ENCODE measurements at regions not wholly inside any gene's neighbourhood (a gene's known extent, or its start where the extent isn't known, plus 50 kb on each side); places are given as distances from the start of the nearest gene placed in this dataset.

DNA sequence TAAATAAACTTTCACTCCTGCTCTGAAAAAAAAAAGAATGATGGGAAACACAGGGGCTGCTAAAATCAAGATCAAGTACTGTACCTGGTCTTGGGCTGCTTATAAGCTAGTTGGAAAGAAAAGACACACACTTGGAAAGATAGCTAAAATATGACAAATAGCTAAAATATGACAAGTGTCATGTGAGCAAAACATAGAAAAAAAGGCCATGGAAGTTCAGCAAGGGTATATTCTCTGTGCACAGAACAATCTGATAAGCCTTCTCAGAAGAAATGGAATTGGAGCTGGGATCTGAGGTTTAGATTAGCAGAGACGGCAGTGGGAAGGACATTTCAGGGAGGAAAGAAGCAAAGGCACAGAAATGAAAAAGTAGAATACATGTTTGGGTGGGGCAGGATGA, 126.2 kb upstream of the PMCH start:
- no peaks in the 10 kb centered on the region for H3K36me3 ChIP-seq (ENCODE audit: control insufficient read depth in 2 of 4, insufficient read depth in 4 of 4, low read length in 3 of 4)
- FAIRE-seq = no peak
- H4K5ac ChIP-seq (ENCODE audit: insufficient read length, low read depth, low read length) = no peak overlapping the region
- CTCF ChIA-PET (ENCODE audit: partially characterized antibody) = interaction anchor here (1.0 kb wide), 1 partner anchor 10 kb away, joined by 4 read pairs; no protein-coding TSS in a partner anchor
- H3K4me2 ChIP-seq (ENCODE audit: insufficient read depth in 1 of 2, low read depth in 2 of 2, low read length in 2 of 2) = no peak overlapping the region
- no peaks in the 10 kb centered on the region for H3K79me1 ChIP-seq (ENCODE audit: low read depth, low read length)
- no peak overlapping the region for H3K27ac ChIP-seq (ENCODE audit: low read depth, low read length)
- H3K4me1 ChIP-seq (replicated peaks in 1 of 4; ENCODE audit: control insufficient read depth in 3 of 4, insufficient read depth in 4 of 4, low read length in 3 of 4) = peaks cover 0 to 2% (median 0%) of the 10 kb centered on the region in 4 experiments; a peak in 1 of 7 replicates
- no peak for DNase-seq (ENCODE audit: low read depth in 1 of 2, low spot score in 2 of 2)
- H3K23ac ChIP-seq (ENCODE audit: insufficient read length) = no peak overlapping the region
- no peak overlapping the region for H3K9ac ChIP-seq (replicated peaks in 1 of 4; ENCODE audit: extremely low read depth in 1 of 4, low read depth in 3 of 4, low read length in 3 of 4)
- no peak overlapping the region for H3K4me3 ChIP-seq (ENCODE audit: extremely low read depth in 1 of 4, insufficient read depth in 2 of 4, low read depth in 3 of 4, low read length in 4 of 4)
- no peak overlapping the region for H2BK15ac ChIP-seq (ENCODE audit: low read length)
- H3K23me2 ChIP-seq (ENCODE audit: low read depth, low read length) = no peaks in the 10 kb centered on the region
- H3K14ac ChIP-seq (ENCODE audit: insufficient read length) = no peak overlapping the region
- no peak overlapping the region for H2BK12ac ChIP-seq (ENCODE audit: low read depth, low read length)
- no peak overlapping the region for H3K56ac ChIP-seq (replicated peaks; ENCODE audit: insufficient read length, low read depth, low read length)
- H3K79me2 ChIP-seq (ENCODE audit: control insufficient read depth in 1 of 2, insufficient read depth in 2 of 2, low read length in 2 of 2) = no peaks in the 10 kb centered on the region
- no peak overlapping the region for H4K8ac ChIP-seq (ENCODE audit: extremely low read depth, insufficient read depth, low read length)
- H2AK5ac ChIP-seq (ENCODE audit: low read depth, low read length) = no peak overlapping the region
- H4K91ac ChIP-seq (replicated peaks; ENCODE audit: insufficient read length, low read length) = no peak overlapping the region
- H2BK20ac ChIP-seq (ENCODE audit: low read length) = no peak overlapping the region
- no peak overlapping the region for H3K18ac ChIP-seq (ENCODE audit: extremely low read depth, low read length)
- POLR2A ChIA-PET (ENCODE audit: partially characterized antibody) = no interaction called here
- no peak overlapping the region for H2BK120ac ChIP-seq (replicated peaks; ENCODE audit: low read depth, low read length)
- H3K27me3 ChIP-seq (replicated peaks in 1 of 4; ENCODE audit: control insufficient read depth in 3 of 4, extremely low read depth in 1 of 4, insufficient read depth in 3 of 4, low read length in 3 of 4) = no peaks in the 10 kb centered on the region
- H3K9me3 ChIP-seq (ENCODE audit: insufficient read depth in 2 of 2, low read depth in 1 of 2, low read length in 1 of 2) = 0 out of 4 replicates have a peak, but pooled peaks cover 0 to 2% of the 10 kb centered on the region in 2 experiments
- H2AFZ ChIP-seq (ENCODE audit: low read length) = no peak overlapping the region
- 94% methylated on average over 1 of the region's 1 CpG; no CpG with 5 or more reads in 1 of the 2 experiments for WGBS, 2 experiments (ENCODE audit: extremely low coverage in 1 of 2, insufficient coverage in 1 of 2, insufficient read length in 1 of 2, insufficient replicate concordance in 2 of 2, low coverage in 1 of 2, low lambda C conversion rate in 2 of 2, missing lambda C conversion rate in 1 of 2)
- H2BK5ac ChIP-seq (ENCODE audit: low read depth, low read length) = no peak overlapping the region
- no peak overlapping the region for H3K4ac ChIP-seq (replicated peaks; ENCODE audit: insufficient read length, low read depth, low read length)
- H4K20me1 ChIP-seq (replicated peaks in 1 of 2; ENCODE audit: control insufficient read depth in 1 of 2, insufficient read depth in 2 of 2, low read length in 2 of 2) = no peaks in the 10 kb centered on the region
- TF ChIP-seq SRF (IDR thresholded peaks at IDR 0.05; ENCODE audit: low read depth, low read length) (no peak), HDAC6 (IDR thresholded peaks at IDR 0.05; ENCODE audit: low read depth, low read length) (no peak), SP2 (IDR thresholded peaks at IDR 0.05; ENCODE audit: low read length) (no peak), EP300 (IDR thresholded peaks at IDR 0.05; ENCODE audit: borderline replicate concordance in 1 of 2, low read depth in 2 of 2, low read length in 2 of 2) (no peak), RXRA (IDR thresholded peaks at IDR 0.05; ENCODE audit: insufficient read depth, low read depth, low read length) (no peak), SP4 (IDR thresholded peaks at IDR 0.05; ENCODE audit: low read length) (no peak)
- TF ChIP-seq, protein P1, sequence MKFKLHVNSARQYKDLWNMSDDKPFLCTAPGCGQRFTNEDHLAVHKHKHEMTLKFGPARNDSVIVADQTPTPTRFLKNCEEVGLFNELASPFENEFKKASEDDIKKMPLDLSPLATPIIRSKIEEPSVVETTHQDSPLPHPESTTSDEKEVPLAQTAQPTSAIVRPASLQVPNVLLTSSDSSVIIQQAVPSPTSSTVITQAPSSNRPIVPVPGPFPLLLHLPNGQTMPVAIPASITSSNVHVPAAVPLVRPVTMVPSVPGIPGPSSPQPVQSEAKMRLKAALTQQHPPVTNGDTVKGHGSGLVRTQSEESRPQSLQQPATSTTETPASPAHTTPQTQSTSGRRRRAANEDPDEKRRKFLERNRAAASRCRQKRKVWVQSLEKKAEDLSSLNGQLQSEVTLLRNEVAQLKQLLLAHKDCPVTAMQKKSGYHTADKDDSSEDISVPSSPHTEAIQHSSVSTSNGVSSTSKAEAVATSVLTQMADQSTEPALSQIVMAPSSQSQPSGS (IDR thresholded peaks at IDR 0.05; ENCODE audit: low read length) = no peak
